IMR-90 (cell line): ENCODE measurements at regions not wholly inside any gene's neighbourhood (a gene's known extent, or its start where the extent isn't known, plus 50 kb on each side); places are given as distances from the start of the nearest gene placed in this dataset.

Experiments used
- ATAC-seq: fragments of 200-7000 bp; cut with Tn5 transposase; 2 replicates; pipeline ENCODE4 v1.9.1; 2020; ENCODE audit warnings: low read depth, mild to moderate bottlenecking, moderate library complexity
- BruUV-seq: library from RNA; stranded (reverse); fragments of 400-500 nt; replicated peaks from 2 replicates; lab custom pipeline; 2021; lab: Mats Ljungman, UMichigan
- CTCF ChIA-PET: fragments of 300-600 bp; formaldehyde crosslinking; extraction: SDS; loops from one replicate; lab custom pipeline; 2021; ENCODE audit warnings: antibody characterized with exemption; lab: Yijun Ruan, JAX
- POLR2A ChIA-PET: fragments of 300-600 bp; sonication (Branson Sonifier 250); formaldehyde crosslinking; loops from one replicate; lab custom pipeline; 2022; ENCODE audit warnings: antibody characterized with exemption; ENCODE audit not compliant: unreplicated experiment; lab: Charles Lee
- DNase-seq: peaks from one replicate; pipeline ENCODE4 v3.0.0; 2013
- H2AFZ ChIP-seq: replicated peaks from 2 replicates; pipeline ENCODE3; 2013; ENCODE audit warnings: low read length, mild to moderate bottlenecking; ENCODE audit not compliant: poor library complexity
- H2AK5ac ChIP-seq: 2 replicates; pipeline ENCODE4 v1.6.1; 2013; ENCODE audit warnings: low read depth, low read length, inconsistent platforms
- H2AK9ac ChIP-seq: replicated peaks from 2 replicates; pipeline ENCODE3; 2013; ENCODE audit warnings: mild to moderate bottlenecking, low read depth, low read length, moderate library complexity; ENCODE audit not compliant: poor library complexity
- H2BK120ac ChIP-seq: 2 replicates; pipeline ENCODE4 v1.6.1; 2013; ENCODE audit warnings: low read depth, low read length, inconsistent platforms
- H2BK15ac ChIP-seq: 3 replicates; pipeline ENCODE4 v1.6.1; 2013; ENCODE audit warnings: low read depth, low read length, inconsistent platforms
- H2BK20ac ChIP-seq: 2 replicates; pipeline ENCODE4 v1.6.1; 2013; ENCODE audit warnings: low read depth, mild to moderate bottlenecking, inconsistent platforms, low read length, moderate library complexity
- H2BK5ac ChIP-seq: 2 replicates; pipeline ENCODE4 v1.6.1; 2013; ENCODE audit warnings: mild to moderate bottlenecking, low read depth, low read length, inconsistent platforms; ENCODE audit not compliant: poor library complexity, severe bottlenecking
- H3K14ac ChIP-seq: replicated peaks from 2 replicates; pipeline ENCODE4 v1.6.1; 2013; ENCODE audit warnings: low read depth, low read length, inconsistent platforms
- H3K18ac ChIP-seq: 2 replicates; pipeline ENCODE4 v1.6.1; 2013; ENCODE audit warnings: low read depth, low read length, control low read depth
- H3K23ac ChIP-seq: 2 replicates; pipeline ENCODE4 v1.6.1; 2013; ENCODE audit warnings: low read depth, low read length, inconsistent platforms
- H3K27ac ChIP-seq: 2 replicates; pipeline ENCODE4 v1.5.1; 2013; ENCODE audit warnings: mild to moderate bottlenecking, control low read depth, low read length; ENCODE audit not compliant: insufficient read depth
- H3K27me3 ChIP-seq: 2 replicates; pipeline ENCODE4 v1.6.1; 2013; ENCODE audit warnings: low read length; ENCODE audit not compliant: control insufficient read depth, insufficient read depth
- H3K36me3 ChIP-seq: 2 replicates; pipeline ENCODE4 v1.6.1; 2013; ENCODE audit warnings: low read length, mixed read lengths; ENCODE audit not compliant: control insufficient read depth, insufficient read depth
- H3K4ac ChIP-seq: 2 replicates; pipeline ENCODE4 v1.6.1; 2013; ENCODE audit warnings: low read depth, low read length, inconsistent platforms
- H3K4me1 ChIP-seq: 2 replicates; pipeline ENCODE4 v1.6.1; 2013; ENCODE audit warnings: low read length, mixed read lengths; ENCODE audit not compliant: control insufficient read depth, insufficient read depth
- H3K4me2 ChIP-seq: 2 replicates; pipeline ENCODE4 v1.6.1; 2013; ENCODE audit warnings: low read depth, mild to moderate bottlenecking, control low read depth, low read length, moderate library complexity
- H3K4me3 ChIP-seq: 2 replicates; pipeline ENCODE4 v1.5.1; 2013; ENCODE audit warnings: low read depth, mild to moderate bottlenecking, control low read depth, low read length, moderate library complexity; ENCODE audit not compliant: insufficient read depth
- H3K56ac ChIP-seq: 2 replicates; pipeline ENCODE4 v1.6.1; 2013; ENCODE audit warnings: low read length, inconsistent platforms; ENCODE audit not compliant: insufficient read depth; ENCODE audit errors: extremely low read depth
- H3K79me1 ChIP-seq, 2 experiments: 2 replicates each; pipeline ENCODE4 v1.6.1; 2013; ENCODE audit warnings: low read length in 2 of 2, inconsistent platforms in 1 of 2, low read depth in 1 of 2
- H3K9ac ChIP-seq: 2 replicates; pipeline ENCODE4 v1.6.1; 2013; ENCODE audit warnings: low read depth, low read length, control low read depth
- H3K9me1 ChIP-seq: 2 replicates; pipeline ENCODE4 v1.6.1; 2013; ENCODE audit warnings: low read length, inconsistent platforms; ENCODE audit not compliant: insufficient read depth
- H3K9me3 ChIP-seq: 2 replicates; pipeline ENCODE4 v1.6.1; 2013; ENCODE audit warnings: low read length; ENCODE audit not compliant: control insufficient read depth, insufficient read depth
- H4K20me1 ChIP-seq: 2 replicates; pipeline ENCODE4 v1.6.1; 2013; ENCODE audit warnings: low read length, inconsistent platforms; ENCODE audit not compliant: insufficient read depth
- H4K5ac ChIP-seq: 2 replicates; pipeline ENCODE4 v1.6.1; 2013; ENCODE audit warnings: mild to moderate bottlenecking, low read depth, low read length, control low read depth
- H4K8ac ChIP-seq, 2 experiments: 2 replicates each; pipeline ENCODE4 v1.6.1; 2013; ENCODE audit warnings: low read depth in 2 of 2, low read length in 2 of 2, control low read depth in 1 of 2, inconsistent platforms in 1 of 2
- H4K91ac ChIP-seq: 2 replicates; pipeline ENCODE4 v1.6.1; 2013; ENCODE audit warnings: low read depth, low read length, inconsistent platforms; ENCODE audit not compliant: insufficient read depth
- BHLHE40 ChIP-seq: fragments of 150-350 bp; IDR thresholded peaks from 2 replicates; pipeline ENCODE4 v1.6.1; 2016; ENCODE audit warnings: mild to moderate bottlenecking, low read depth, low read length
- CHD1 ChIP-seq: IDR thresholded peaks from 2 replicates; pipeline ENCODE4 v1.6.1; 2012; ENCODE audit warnings: low read depth, low read length, improper control_type of control experiment
- FOS ChIP-seq: fragments of 150-350 bp; IDR thresholded peaks from 2 replicates; pipeline ENCODE4 v1.6.1; 2016; ENCODE audit warnings: low read depth, low read length
- MAZ ChIP-seq: IDR thresholded peaks from 2 replicates; pipeline ENCODE4 v1.6.1; 2012; ENCODE audit warnings: low read depth, mild to moderate bottlenecking, low read length, improper control_type of control experiment, moderate library complexity, borderline replicate concordance
- MXI1 ChIP-seq: IDR thresholded peaks from 2 replicates; pipeline ENCODE4 v1.6.1; 2012; ENCODE audit warnings: low read depth, mild to moderate bottlenecking, low read length, moderate library complexity, borderline replicate concordance
- RCOR1 ChIP-seq: IDR thresholded peaks from 2 replicates; pipeline ENCODE4 v1.6.1; 2012; ENCODE audit warnings: mild to moderate bottlenecking, low read length, improper control_type of control experiment; ENCODE audit not compliant: insufficient replicate concordance
- RFX5 ChIP-seq: IDR thresholded peaks from 2 replicates; pipeline ENCODE4 v1.8.0; 2012; ENCODE audit warnings: low read depth, mild to moderate bottlenecking, low read length, moderate library complexity
- SMC3 ChIP-seq: fragments of 150-350 bp; IDR thresholded peaks from 2 replicates; pipeline ENCODE4 v1.6.1; 2016; ENCODE audit warnings: low read depth, mild to moderate bottlenecking, antibody characterized with exemption, low read length, moderate library complexity
- USF2 ChIP-seq: fragments of 150-350 bp; IDR thresholded peaks from 2 replicates; pipeline ENCODE4 v1.6.1; 2017; ENCODE audit warnings: mild to moderate bottlenecking, antibody characterized with exemption, low read length, low read depth
- WGBS, 2 experiments: methylation state at CpG; one replicate each; pipeline versions ENCODE4 v1.1.5 to v1.1.7; 2013; ENCODE audit warnings: missing lambda C conversion rate in 2 of 2; ENCODE audit not compliant: insufficient read length in 1 of 2; ENCODE audit errors: extremely low coverage in 2 of 2; 5-methylcytosine and 5-hydroxymethylcytosine counted together
- dilution Hi-C: fragments of 300-500 bp; cut with HindIII; formaldehyde crosslinking; loops from one replicate; pipeline ENCODE4 v1.14.3; 2018; ENCODE audit warnings: low sequenced_read_pairs; ENCODE audit not compliant: unreplicated experiment
- in situ Hi-C: fragments of 300-500 bp; cut with MboI; formaldehyde crosslinking; loops from 3 replicates; pipeline ENCODE4 v1.14.3; 2019; ENCODE audit warnings: low sequenced_read_pairs, inconsistent platforms, mixed read lengths
- intact Hi-C: fragments of 100-400 bp; cut with micrococcal nuclease; formaldehyde crosslinking; loops from 2 replicates; pipeline ENCODE4 v1.10.0; 2022

DNA sequence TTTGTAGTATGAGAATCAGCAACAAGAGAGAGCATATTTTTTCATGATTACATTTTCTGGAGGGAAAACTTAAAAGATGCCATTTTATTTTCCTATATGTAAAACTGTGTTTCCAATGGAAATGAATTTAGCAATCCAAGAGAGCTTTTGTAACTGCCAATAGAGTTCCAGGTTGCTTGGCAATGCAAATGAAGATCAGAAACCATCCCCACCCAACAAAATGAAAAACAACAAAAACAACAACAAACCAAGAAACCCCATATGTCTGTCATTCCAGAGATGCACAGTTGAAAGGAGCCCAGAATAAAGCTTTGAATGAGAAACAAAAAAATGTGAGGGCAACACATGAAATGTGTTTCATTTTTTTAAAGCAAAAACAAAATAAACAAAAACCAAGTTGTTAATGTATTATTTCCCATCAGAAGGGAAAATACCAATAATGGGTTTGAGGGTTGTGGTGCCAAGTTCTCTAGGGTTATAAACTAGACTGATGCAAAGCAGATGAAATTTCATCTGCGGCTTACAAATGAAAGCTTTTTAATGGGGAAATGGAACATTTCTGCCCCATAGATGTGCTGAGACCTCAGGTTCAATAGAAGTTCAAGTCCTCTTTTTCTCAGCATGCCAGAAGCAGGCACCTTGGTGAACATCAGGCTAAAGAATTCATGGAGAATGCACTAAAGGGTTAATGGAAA lies 121.5 kb upstream of the MCHR2 start (continued):
- no peak for TF ChIP-seq FOS
- no peak for TF ChIP-seq RFX5
- TF ChIP-seq SMC3: no peak

GRCh38 chr6:100112855-100113508 lies 119.0 kb upstream of the MCHR2 start:
- Histone ChIP-seq H3K79me1 (no peaks in the 10 kb centered on the region), H2AK9ac (no peak overlapping the region), H2AK5ac (no peak overlapping the region), H3K27ac (no peak overlapping the region), H3K14ac (no peak overlapping the region), H2BK20ac (no peak overlapping the region), H3K4ac (no peak overlapping the region), H4K8ac (no peak overlapping the region), H3K23ac (no peak overlapping the region), H2AFZ (no peak overlapping the region), H3K18ac (no peak overlapping the region), H2BK15ac (no peak overlapping the region), H2BK5ac (no peak overlapping the region), H3K9me1 (no peaks in the 10 kb centered on the region), H3K27me3 (peaks cover 44% of the 10 kb centered on the region), H3K4me1 (no peaks in the 10 kb centered on the region), H2BK120ac (no peak overlapping the region), H3K4me2 (no peak overlapping the region), H3K56ac (no peak overlapping the region), H3K4me3 (no peak overlapping the region), H3K36me3 (no peaks in the 10 kb centered on the region), H4K5ac (no peak overlapping the region), H4K20me1 (no peaks in the 10 kb centered on the region), H3K9ac (no peak overlapping the region), H3K9me3 (no peaks in the 10 kb centered on the region), H4K91ac (no peak overlapping the region)
- intact Hi-C loops (loop anchor here (10.0 kb wide), 1 partner anchor 122 kb away; no protein-coding TSS in a partner anchor), dilution Hi-C loops (loop anchor here (25.0 kb wide), 2 partner anchors 349 to 524 kb away; partner anchors contain the start of gene SIM1), in situ Hi-C loops (loop anchor here (10.0 kb wide), 1 partner anchor 552 kb away; no protein-coding TSS in a partner anchor)
- ChIA-PET CTCF (no interaction called here), POLR2A (no interaction called here)
- BruUV-seq: no TSS peak
- DNase-seq: no peak
- TF ChIP-seq RCOR1 (no peak), MAZ (no peak), MXI1 (no peak), BHLHE40 (no peak), USF2 (no peak), CHD1 (no peak)
- no peak for ATAC-seq
- no CpG with 5 or more reads among the region's 8 CpGs for WGBS, 2 experiments
